Chondrocyte (in vitro differentiated cells): ENCODE measurements at regions not wholly inside any gene's neighbourhood (a gene's known extent, or its start where the extent isn't known, plus 50 kb on each side); places are given as distances from the start of the nearest gene placed in this dataset.

Source experiments
- DNase-seq: peaks from one replicate; pipeline ENCODE4 v3.0.0; 2021; ENCODE audit warnings: mixed read lengths, low spot score
- H3K27ac Mint-ChIP-seq: one replicate; pipeline ENCODE4 v1.8.0; 2021; ENCODE audit warnings: mild to moderate bottlenecking, moderate library complexity, mixed read lengths; ENCODE audit not compliant: unreplicated experiment
- H3K27me3 Mint-ChIP-seq: 2 replicates; pipeline ENCODE4 v1.8.0; 2021; ENCODE audit warnings: low read depth, mixed read lengths
- H3K36me3 Mint-ChIP-seq: 2 replicates; pipeline ENCODE4 v1.8.0; 2021; ENCODE audit warnings: low read depth, mixed read lengths
- H3K4me1 Mint-ChIP-seq: 2 replicates; pipeline ENCODE4 v1.8.0; 2021; ENCODE audit warnings: low read depth, mild to moderate bottlenecking, mixed read lengths
- H3K4me3 Mint-ChIP-seq: one replicate; pipeline ENCODE4 v1.8.0; 2021; ENCODE audit warnings: mild to moderate bottlenecking, moderate library complexity, mixed read lengths; ENCODE audit not compliant: unreplicated experiment
- H3K9me3 Mint-ChIP-seq: 2 replicates; pipeline ENCODE4 v1.8.0; 2021; ENCODE audit warnings: low read depth, mixed read lengths
- CTCF ChIP-seq: fragments of 200-600 bp; sonication (generic); IDR thresholded peaks from 2 replicates; pipeline ENCODE4 v1.5.0; 2021; ENCODE audit warnings: antibody characterized with exemption, mild to moderate bottlenecking, moderate library complexity

GRCh38 chr22:49480331-49480730 lies 347.3 kb downstream of the BRD1 start:
- Mint-ChIP-seq H3K4me3 (no peak overlapping the region), H3K9me3 (peaks cover 6% of the 10 kb centered on the region), H3K4me1 (peaks cover 8% of the 10 kb centered on the region), H3K27me3 (peaks cover 45% of the 10 kb centered on the region), H3K27ac (no peak overlapping the region), H3K36me3 (no peaks in the 10 kb centered on the region)
- no peak for TF ChIP-seq CTCF
- DNase-seq, result no peak

GRCh38 chr22:49479566-49479965 lies 348.1 kb downstream of the BRD1 start:
- H3K4me1 Mint-ChIP-seq, result peaks cover 8% of the 10 kb centered on the region
- H3K36me3 Mint-ChIP-seq, result no peaks in the 10 kb centered on the region
- peaks cover 49% of the 10 kb centered on the region for H3K27me3 Mint-ChIP-seq
- no peak overlapping the region for H3K27ac Mint-ChIP-seq
- H3K9me3 Mint-ChIP-seq, result peaks cover 6% of the 10 kb centered on the region
- DNase-seq, result no peak
- no peak for TF ChIP-seq CTCF
- H3K4me3 Mint-ChIP-seq, result no peak overlapping the region

GRCh38 chr22:49476800-49477400 lies 350.8 kb downstream of the BRD1 start:
- H3K4me3 Mint-ChIP-seq, result no peak overlapping the region
- no peak for TF ChIP-seq CTCF
- no peak for DNase-seq
- H3K4me1 Mint-ChIP-seq, result peaks cover 5% of the 10 kb centered on the region
- H3K27me3 Mint-ChIP-seq, result peaks cover 42% of the 10 kb centered on the region
- H3K9me3 Mint-ChIP-seq, result peaks cover 6% of the 10 kb centered on the region
- H3K27ac Mint-ChIP-seq, result no peak overlapping the region
- no peaks in the 10 kb centered on the region for H3K36me3 Mint-ChIP-seq

- H3K27ac Mint-ChIP-seq, result no peak overlapping the region
- DNase-seq, result no peak
Measured at GRCh38 chr22:49476176-49476575, 351.5 kb downstream of the BRD1 start.

GRCh38 chr22:49475253-49475652 lies 352.4 kb downstream of the BRD1 start:
- no peak overlapping the region for H3K4me3 Mint-ChIP-seq
- H3K4me1 Mint-ChIP-seq, result no peaks in the 10 kb centered on the region
- peaks cover 28% of the 10 kb centered on the region for H3K27me3 Mint-ChIP-seq
- TF ChIP-seq CTCF, result no peak
- H3K36me3 Mint-ChIP-seq, result no peaks in the 10 kb centered on the region
- peaks cover 6% of the 10 kb centered on the region for H3K9me3 Mint-ChIP-seq
- no peak for DNase-seq
- H3K27ac Mint-ChIP-seq, result no peak overlapping the region

More at GRCh38 chr22:49476176-49476575, 351.5 kb downstream of the BRD1 start:
- Mint-ChIP-seq H3K27me3 (peaks cover 35% of the 10 kb centered on the region), H3K4me3 (no peak overlapping the region), H3K9me3 (peaks cover 6% of the 10 kb centered on the region), H3K4me1 (no peaks in the 10 kb centered on the region), H3K36me3 (no peaks in the 10 kb centered on the region)
- no peak for TF ChIP-seq CTCF
